Activated T-cell treated with anti-CD3 and anti-CD28 coated beads, Interleukin-2, amount 50 U/mL, for 24 hours (primary cell): ENCODE measurements at regions not wholly inside any gene's neighbourhood (a gene's known extent, or its start where the extent isn't known, plus 50 kb on each side); places are given as distances from the start of the nearest gene placed in this dataset.
"Not testable (repeated sequence)": the region's sequence is repeated elsewhere in the genome, so short reads cannot be mapped to it uniquely, and the experiment has no call there.

Experiments
- DNase-seq: peaks from one replicate; pipeline ENCODE4 v3.0.0-alpha.2; 2020
- H3K27ac Mint-ChIP-seq: 2 replicates; pipeline ENCODE4 v1.8.0; 2020; ENCODE audit warnings: mild to moderate bottlenecking, mixed read lengths
- H3K27me3 Mint-ChIP-seq: 2 replicates; pipeline ENCODE4 v1.8.0; 2020; ENCODE audit warnings: mixed read lengths
- H3K36me3 Mint-ChIP-seq: 2 replicates; pipeline ENCODE4 v1.8.0; 2020; ENCODE audit warnings: low read depth, mixed read lengths
- H3K4me1 Mint-ChIP-seq: 2 replicates; pipeline ENCODE4 v1.8.0; 2020; ENCODE audit warnings: low read depth, mixed read lengths
- H3K4me3 Mint-ChIP-seq: 2 replicates; pipeline ENCODE4 v1.8.0; 2020; ENCODE audit warnings: mild to moderate bottlenecking, moderate library complexity, mixed read lengths
- H3K9me3 Mint-ChIP-seq: 2 replicates; pipeline ENCODE4 v1.8.0; 2020; ENCODE audit warnings: mixed read lengths

- not testable (repeated sequence) for H3K9me3 Mint-ChIP-seq, H3K27me3 Mint-ChIP-seq, H3K4me1 Mint-ChIP-seq, DNase-seq, H3K27ac Mint-ChIP-seq, H3K36me3 Mint-ChIP-seq
- peak overlapping the region; percentile 84 for H3K4me3 Mint-ChIP-seq
These were observed 108.2 kb downstream of the SPATA31A1 start for GRCh38 chr9:39463696-39464095.

- H3K4me3 Mint-ChIP-seq = peak overlapping the region; percentile 84
- not testable (repeated sequence) for H3K36me3 Mint-ChIP-seq, H3K27me3 Mint-ChIP-seq, H3K4me1 Mint-ChIP-seq, H3K9me3 Mint-ChIP-seq
- DNase-seq = peak; percentile 84
- peak overlapping the region; percentile 87 for H3K27ac Mint-ChIP-seq
These were observed 108.8 kb downstream of the SPATA31A1 start for GRCh38 chr9:39464122-39464777.

GRCh38 chr9:39474499-39474898 is 119.0 kb downstream of the SPATA31A1 start:
- not testable (repeated sequence) for DNase-seq, H3K27ac Mint-ChIP-seq, H3K36me3 Mint-ChIP-seq, H3K9me3 Mint-ChIP-seq, H3K27me3 Mint-ChIP-seq, H3K4me3 Mint-ChIP-seq, H3K4me1 Mint-ChIP-seq

DNA sequence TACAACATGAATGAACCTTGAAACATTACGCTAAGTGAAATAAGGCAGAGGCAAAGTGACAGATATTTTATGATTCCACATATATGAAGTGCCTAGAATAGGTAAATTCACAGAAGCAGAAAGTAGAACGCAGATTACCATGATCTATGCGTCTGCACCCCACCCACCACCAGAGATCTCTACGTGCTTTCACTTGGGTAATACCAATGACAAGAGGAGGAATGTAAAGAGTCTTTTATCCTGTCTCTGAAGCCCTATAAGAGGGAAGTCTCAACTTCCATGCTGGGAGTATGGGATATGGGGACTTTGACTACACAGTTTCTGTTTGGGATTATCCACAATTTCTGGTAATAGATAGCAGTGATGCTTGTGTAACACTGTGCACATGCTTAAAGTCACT is 127.6 kb downstream of the SPATA31A1 start:
- not testable (repeated sequence) for H3K27me3 Mint-ChIP-seq, DNase-seq, H3K4me3 Mint-ChIP-seq, H3K27ac Mint-ChIP-seq, H3K36me3 Mint-ChIP-seq, H3K9me3 Mint-ChIP-seq, H3K4me1 Mint-ChIP-seq

GRCh38 chr9:39483880-39484279 is 128.4 kb downstream of the SPATA31A1 start:
- not testable (repeated sequence) for H3K27ac Mint-ChIP-seq, H3K27me3 Mint-ChIP-seq, DNase-seq, H3K4me1 Mint-ChIP-seq, H3K36me3 Mint-ChIP-seq, H3K9me3 Mint-ChIP-seq, H3K4me3 Mint-ChIP-seq

GRCh38 chr9:39484292-39484691 is 128.8 kb downstream of the SPATA31A1 start:
- not testable (repeated sequence) for H3K27ac Mint-ChIP-seq, H3K4me3 Mint-ChIP-seq, H3K9me3 Mint-ChIP-seq, H3K27me3 Mint-ChIP-seq, H3K36me3 Mint-ChIP-seq, H3K4me1 Mint-ChIP-seq, DNase-seq

DNA sequence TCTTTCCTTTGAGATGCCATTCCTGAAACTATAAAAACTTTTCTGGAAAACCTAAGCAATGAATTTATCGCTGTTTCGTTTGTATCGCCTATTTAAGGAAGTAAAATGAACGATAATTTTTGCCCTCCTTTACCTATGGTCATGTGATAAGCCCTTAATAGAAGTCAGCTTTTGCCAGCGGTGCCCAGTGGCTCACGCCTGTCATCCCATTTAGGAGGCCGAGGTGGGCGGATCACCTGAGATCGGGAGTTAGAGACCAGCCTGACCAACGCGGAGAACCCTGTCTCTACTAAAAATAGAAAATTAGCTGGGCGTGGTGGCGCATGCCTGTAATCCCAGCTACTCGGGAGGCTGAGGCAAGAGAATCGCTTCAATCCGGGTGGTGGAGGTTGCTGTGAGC is 132.0 kb downstream of the SPATA31A1 start:
- H3K36me3 Mint-ChIP-seq, H3K4me3 Mint-ChIP-seq, H3K27me3 Mint-ChIP-seq, H3K27ac Mint-ChIP-seq, H3K9me3 Mint-ChIP-seq, H3K4me1 Mint-ChIP-seq, DNase-seq: not testable (repeated sequence)

- not testable (repeated sequence) for H3K27ac Mint-ChIP-seq, H3K27me3 Mint-ChIP-seq, H3K36me3 Mint-ChIP-seq, H3K4me3 Mint-ChIP-seq, H3K4me1 Mint-ChIP-seq, H3K9me3 Mint-ChIP-seq, DNase-seq
These were observed 140.8 kb downstream of the SPATA31A1 start for GRCh38 chr9:39496248-39496647.

GRCh38 chr9:39503178-39503577 is 147.7 kb downstream of the SPATA31A1 start:
- not testable (repeated sequence) for H3K36me3 Mint-ChIP-seq, H3K4me3 Mint-ChIP-seq, H3K9me3 Mint-ChIP-seq, H3K4me1 Mint-ChIP-seq, DNase-seq, H3K27me3 Mint-ChIP-seq, H3K27ac Mint-ChIP-seq

- H3K9me3 Mint-ChIP-seq, H3K4me1 Mint-ChIP-seq, H3K36me3 Mint-ChIP-seq, DNase-seq, H3K4me3 Mint-ChIP-seq, H3K27me3 Mint-ChIP-seq, H3K27ac Mint-ChIP-seq: not testable (repeated sequence)
These were observed 172.0 kb downstream of the SPATA31A1 start for GRCh38 chr9:39527387-39528029.

GRCh38 chr9:39532597-39532996 is 177.1 kb downstream of the SPATA31A1 start:
- not testable (repeated sequence) for DNase-seq, H3K27me3 Mint-ChIP-seq, H3K4me1 Mint-ChIP-seq, H3K9me3 Mint-ChIP-seq, H3K27ac Mint-ChIP-seq, H3K4me3 Mint-ChIP-seq, H3K36me3 Mint-ChIP-seq

DNA sequence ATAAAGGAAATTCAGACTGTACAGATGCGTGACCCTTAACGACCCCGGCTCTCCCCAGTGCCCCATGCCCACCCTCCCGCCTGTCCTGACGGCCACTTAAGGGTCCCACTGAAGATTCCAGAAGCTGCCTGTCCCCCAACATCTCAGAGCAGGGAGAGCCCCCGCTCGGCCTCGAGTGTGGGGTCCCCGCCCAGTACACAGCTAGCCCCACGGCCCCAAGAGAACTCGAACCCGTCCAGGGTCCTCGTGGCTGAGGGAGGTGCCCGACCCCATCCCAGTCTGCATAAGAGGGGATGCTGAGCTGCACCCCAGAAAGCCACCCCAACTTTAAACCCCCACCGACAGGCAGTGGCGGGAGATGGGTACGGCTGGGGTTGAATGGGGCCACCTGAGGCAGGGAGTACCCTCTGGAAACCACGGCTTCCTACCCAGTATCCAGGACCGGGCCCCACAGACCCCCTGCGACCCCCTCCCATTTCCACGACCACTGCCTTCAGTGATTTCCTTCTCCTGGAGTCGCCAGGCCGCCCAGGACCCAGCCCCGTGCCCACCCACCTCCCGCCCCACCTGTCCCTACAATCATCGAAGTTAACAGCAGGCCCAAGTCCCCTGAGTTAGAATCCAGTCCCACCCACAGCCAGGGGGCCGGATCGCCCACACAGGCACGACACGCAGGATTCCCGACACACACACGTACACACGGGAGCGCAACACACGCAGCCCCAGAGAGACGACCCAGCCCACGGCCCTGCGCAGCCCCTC is 177.7 kb downstream of the SPATA31A1 start:
- not testable (repeated sequence) for H3K27ac Mint-ChIP-seq, H3K4me1 Mint-ChIP-seq, H3K4me3 Mint-ChIP-seq, DNase-seq, H3K36me3 Mint-ChIP-seq, H3K27me3 Mint-ChIP-seq, H3K9me3 Mint-ChIP-seq

DNA sequence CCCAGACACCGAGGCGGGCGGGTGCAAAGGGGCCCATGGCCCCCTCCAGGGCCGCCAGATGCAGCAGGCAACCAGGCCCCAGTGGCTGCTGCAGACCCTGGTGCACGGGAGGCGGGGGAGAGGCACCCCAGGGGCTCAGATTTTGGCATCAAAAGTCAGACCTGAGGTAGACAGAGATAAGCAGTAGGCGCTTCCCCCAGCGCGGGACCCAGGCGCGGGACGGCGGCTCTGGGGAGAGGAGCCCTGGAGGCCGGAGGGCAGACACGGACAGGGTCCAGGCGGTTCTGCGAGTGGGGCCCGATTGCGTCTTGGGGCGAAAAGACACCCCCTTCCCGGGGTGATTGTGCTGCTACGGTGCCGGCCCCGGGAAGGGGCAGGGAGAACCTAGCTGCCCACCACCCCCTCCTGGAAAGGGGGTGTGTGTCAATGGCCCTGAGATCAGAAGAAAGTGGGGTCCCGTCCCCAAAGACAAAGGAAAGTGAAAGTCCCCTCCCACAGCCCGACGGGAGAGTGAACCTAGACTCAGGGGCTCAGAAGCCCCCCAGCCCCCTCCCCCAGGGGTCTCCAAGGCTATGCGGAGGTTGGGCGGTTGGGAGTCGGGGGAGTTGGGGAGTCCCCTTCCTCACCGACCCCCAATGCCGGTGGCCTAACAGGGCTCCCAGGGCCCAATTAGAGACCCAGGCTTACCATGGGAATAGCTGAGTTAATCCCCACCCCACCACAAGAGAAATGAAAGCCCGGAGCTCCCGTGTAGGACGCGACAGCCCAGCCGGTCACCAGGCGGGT is 178.5 kb downstream of the SPATA31A1 start:
- H3K4me1 Mint-ChIP-seq, H3K9me3 Mint-ChIP-seq, H3K36me3 Mint-ChIP-seq, H3K4me3 Mint-ChIP-seq, DNase-seq, H3K27me3 Mint-ChIP-seq, H3K27ac Mint-ChIP-seq: not testable (repeated sequence)

GRCh38 chr9:39534897-39535296 is 179.4 kb downstream of the SPATA31A1 start:
- H3K4me3 Mint-ChIP-seq, H3K36me3 Mint-ChIP-seq, H3K27ac Mint-ChIP-seq, H3K4me1 Mint-ChIP-seq, H3K9me3 Mint-ChIP-seq, H3K27me3 Mint-ChIP-seq, DNase-seq: not testable (repeated sequence)

DNA sequence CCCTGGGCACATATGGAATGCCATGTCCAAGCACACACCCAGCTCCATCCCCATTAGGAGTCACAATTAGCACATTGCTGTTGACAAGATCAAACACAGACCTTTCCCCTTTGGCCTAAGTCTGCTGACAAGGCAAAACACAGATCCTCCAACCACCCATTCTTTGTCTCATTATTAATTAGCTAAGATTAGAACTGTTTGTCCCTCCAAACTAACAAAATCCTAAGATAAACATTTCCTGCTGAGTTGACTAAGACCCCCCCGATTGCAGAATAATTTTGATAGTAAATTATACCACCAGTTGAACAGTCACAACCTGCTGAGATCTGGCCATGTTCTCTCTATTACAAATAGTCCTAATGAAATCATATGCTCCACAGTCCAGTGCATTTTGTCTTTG is 186.7 kb downstream of the SPATA31A1 start:
- H3K27ac Mint-ChIP-seq, H3K4me1 Mint-ChIP-seq, H3K9me3 Mint-ChIP-seq, H3K36me3 Mint-ChIP-seq, H3K4me3 Mint-ChIP-seq, DNase-seq: not testable (repeated sequence)
- peaks cover 11% of the 10 kb centered on the region for H3K27me3 Mint-ChIP-seq
